ENCODE measurements at regions not wholly inside any gene's neighbourhood (a gene's known extent, or its start where the extent isn't known, plus 50 kb on each side); places are given as distances from the start of the nearest gene placed in this dataset.

GRCh38 chr6:1527073-1527457 is 82.7 kb upstream of the FOXC1 start:
- Histone ChIP-seq H3K4me3 (ENCODE audit: control extremely low read depth in 1 of 5, extremely low read depth in 1 of 5, insufficient read depth in 1 of 5, low read depth in 2 of 5, low read length in 4 of 5) (no peak overlapping the region), H3K4me2 (replicated peaks; ENCODE audit: low read depth, low read length, poor library complexity, severe bottlenecking) (no peak overlapping the region), H4K20me1 (ENCODE audit: control insufficient read depth, insufficient read depth, low read length, poor library complexity, severe bottlenecking) (no peaks in the 10 kb centered on the region), H3K79me2 (ENCODE audit: control insufficient read depth, insufficient read depth, low read length) (no peaks in the 10 kb centered on the region), H3K9ac (ENCODE audit: low read length) (no peak overlapping the region), H3K4me1 (ENCODE audit: control insufficient read depth in 2 of 2, insufficient read depth in 2 of 2, low read length in 2 of 2) (peaks cover 0 to 5% of the 10 kb centered on the region in 2 donors), H3K27ac (ENCODE audit: low read length in 2 of 2) (no peak overlapping the region), H3K36me3 (replicated peaks in 1 of 2; ENCODE audit: control extremely low read depth in 1 of 2, control insufficient read depth in 1 of 2, extremely low read depth in 1 of 2, insufficient read depth in 2 of 2, low read length in 1 of 2) (no peaks in the 10 kb centered on the region), H3K27me3 (replicated peaks in 1 of 4; ENCODE audit: control extremely low read depth in 1 of 4, control insufficient read depth in 3 of 4, insufficient read depth in 4 of 4, low read length in 3 of 4) (peaks cover 0 to 21% (median 12%) of the 10 kb centered on the region in 4 experiments), H2AFZ (ENCODE audit: insufficient read depth, low read depth, low read length, poor library complexity, severe bottlenecking) (no peak overlapping the region), H3K9me3 (ENCODE audit: control extremely low read depth in 1 of 3, control insufficient read depth in 2 of 3, insufficient read depth in 1 of 3, low read length in 2 of 3) (peaks cover 0 to 13% (median 0%) of the 10 kb centered on the region in 3 donors)
- Mint-ChIP-seq H3K4me1 (peaks cover 6% of the 10 kb centered on the region), H3K4me3 (no peak overlapping the region), H3K27me3 (peaks cover 18% of the 10 kb centered on the region), H3K27ac (no peak overlapping the region), H3K9me3 (ENCODE audit: insufficient read depth) (no peaks in the 10 kb centered on the region)
- DNase-seq: no peak
- ChIA-PET CTCF (no interaction called here), POLR2A (no interaction called here)
- no peak for ATAC-seq (ENCODE audit: low read depth)
- under 1% methylated on average over 10 of the region's 11 CpGs for WGBS (ENCODE audit: insufficient coverage)
- intact Hi-C loops (cut with micrococcal nuclease): no loop called here
- TF ChIP-seq EZH2 (IDR thresholded peaks at IDR 0.05; ENCODE audit: borderline replicate concordance, insufficient read depth, low read depth, low read length, poor library complexity, severe bottlenecking): no peak
- TF ChIP-seq CTCF (IDR thresholded peaks at IDR 0.05): no peak

- Mint-ChIP-seq H3K4me1 (no peaks in the 10 kb centered on the region), H3K27me3 (peaks cover 4% of the 10 kb centered on the region), H3K4me3 (no peak overlapping the region), H3K9me3 (ENCODE audit: insufficient read depth) (no peaks in the 10 kb centered on the region), H3K27ac (no peak overlapping the region)
- Histone ChIP-seq H3K79me2 (ENCODE audit: control insufficient read depth, insufficient read depth, low read length) (no peaks in the 10 kb centered on the region), H3K36me3 (replicated peaks in 1 of 2; ENCODE audit: control extremely low read depth in 1 of 2, control insufficient read depth in 1 of 2, extremely low read depth in 1 of 2, insufficient read depth in 2 of 2, low read length in 1 of 2) (no peaks in the 10 kb centered on the region), H3K4me1 (ENCODE audit: control insufficient read depth in 2 of 2, insufficient read depth in 2 of 2, low read length in 2 of 2) (no peaks in the 10 kb centered on the region), H2AFZ (ENCODE audit: insufficient read depth, low read depth, low read length, poor library complexity, severe bottlenecking) (no peak overlapping the region), H3K27me3 (replicated peaks in 1 of 4; ENCODE audit: control extremely low read depth in 1 of 4, control insufficient read depth in 3 of 4, insufficient read depth in 4 of 4, low read length in 3 of 4) (no peaks in the 10 kb centered on the region), H3K27ac (ENCODE audit: low read length in 2 of 2) (no peak overlapping the region), H3K4me2 (replicated peaks; ENCODE audit: low read depth, low read length, poor library complexity, severe bottlenecking) (no peak overlapping the region), H3K9ac (ENCODE audit: low read length) (no peak overlapping the region), H4K20me1 (ENCODE audit: control insufficient read depth, insufficient read depth, low read length, poor library complexity, severe bottlenecking) (no peaks in the 10 kb centered on the region), H3K4me3 (ENCODE audit: control extremely low read depth in 1 of 5, extremely low read depth in 1 of 5, insufficient read depth in 1 of 5, low read depth in 2 of 5, low read length in 4 of 5) (no peak overlapping the region), H3K9me3 (ENCODE audit: control extremely low read depth in 1 of 3, control insufficient read depth in 2 of 3, insufficient read depth in 1 of 3, low read length in 2 of 3) (no peaks in the 10 kb centered on the region)
- WGBS (ENCODE audit: insufficient coverage): 87% methylated on average over 4 of the region's 4 CpGs
- ChIA-PET POLR2A (no interaction called here), CTCF (no interaction called here)
- no peak for TF ChIP-seq CTCF (IDR thresholded peaks at IDR 0.05)
- no peak for TF ChIP-seq EZH2 (IDR thresholded peaks at IDR 0.05; ENCODE audit: borderline replicate concordance, insufficient read depth, low read depth, low read length, poor library complexity, severe bottlenecking)
- ATAC-seq (ENCODE audit: low read depth): no peak
- no peak for DNase-seq
- intact Hi-C loops (cut with micrococcal nuclease): no loop called here
Observed at GRCh38 chr6:1535295-1535694, 74.4 kb upstream of the FOXC1 start.
